ENCODE measurements at regions not wholly inside any gene's neighbourhood (a gene's known extent, or its start where the extent isn't known, plus 50 kb on each side); places are given as distances from the start of the nearest gene placed in this dataset.

DNA sequence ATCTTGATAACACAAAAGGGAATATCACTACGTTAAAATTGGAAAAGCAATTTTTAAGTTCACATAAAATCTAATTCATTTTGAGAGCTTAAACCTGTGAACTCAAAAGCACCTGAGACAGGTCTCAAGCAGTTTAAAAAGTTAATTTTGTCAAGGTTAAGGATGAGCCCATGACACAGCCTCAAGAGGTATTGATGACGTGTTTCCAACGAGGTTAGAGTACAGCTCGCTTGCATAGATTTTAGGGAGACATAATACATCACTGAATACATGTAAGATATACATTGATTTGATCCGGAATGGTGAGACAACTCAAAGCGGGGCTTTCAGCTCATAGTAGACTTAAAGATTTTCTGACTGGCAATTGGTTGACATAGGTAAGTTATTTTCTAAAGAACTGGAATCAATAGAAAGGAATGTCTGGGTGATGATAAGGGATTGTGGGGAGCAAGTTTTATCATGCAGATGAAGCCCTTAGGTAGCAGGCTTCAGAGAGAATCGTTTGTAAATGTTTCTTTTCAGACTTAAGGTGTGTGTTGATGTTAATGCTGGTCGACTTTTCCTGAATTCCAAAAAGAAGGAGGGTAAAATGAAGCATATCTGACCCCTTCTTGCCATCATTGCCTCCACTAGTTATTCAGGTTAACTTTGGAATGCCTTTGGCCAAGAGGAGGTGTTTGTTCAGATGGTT, 2890.6 kb downstream of the PCDH9 start:
- no peak for DNase-seq (ENCODE audit: low read depth)
- no peak overlapping the region for H3K4me3 ChIP-seq (ENCODE audit: low read length)
- TF ChIP-seq, protein P1, sequence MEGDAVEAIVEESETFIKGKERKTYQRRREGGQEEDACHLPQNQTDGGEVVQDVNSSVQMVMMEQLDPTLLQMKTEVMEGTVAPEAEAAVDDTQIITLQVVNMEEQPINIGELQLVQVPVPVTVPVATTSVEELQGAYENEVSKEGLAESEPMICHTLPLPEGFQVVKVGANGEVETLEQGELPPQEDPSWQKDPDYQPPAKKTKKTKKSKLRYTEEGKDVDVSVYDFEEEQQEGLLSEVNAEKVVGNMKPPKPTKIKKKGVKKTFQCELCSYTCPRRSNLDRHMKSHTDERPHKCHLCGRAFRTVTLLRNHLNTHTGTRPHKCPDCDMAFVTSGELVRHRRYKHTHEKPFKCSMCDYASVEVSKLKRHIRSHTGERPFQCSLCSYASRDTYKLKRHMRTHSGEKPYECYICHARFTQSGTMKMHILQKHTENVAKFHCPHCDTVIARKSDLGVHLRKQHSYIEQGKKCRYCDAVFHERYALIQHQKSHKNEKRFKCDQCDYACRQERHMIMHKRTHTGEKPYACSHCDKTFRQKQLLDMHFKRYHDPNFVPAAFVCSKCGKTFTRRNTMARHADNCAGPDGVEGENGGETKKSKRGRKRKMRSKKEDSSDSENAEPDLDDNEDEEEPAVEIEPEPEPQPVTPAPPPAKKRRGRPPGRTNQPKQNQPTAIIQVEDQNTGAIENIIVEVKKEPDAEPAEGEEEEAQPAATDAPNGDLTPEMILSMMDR (IDR thresholded peaks at IDR 0.05; ENCODE audit: insufficient read depth, low read depth, low read length, missing control alignments), result no peak

DNA sequence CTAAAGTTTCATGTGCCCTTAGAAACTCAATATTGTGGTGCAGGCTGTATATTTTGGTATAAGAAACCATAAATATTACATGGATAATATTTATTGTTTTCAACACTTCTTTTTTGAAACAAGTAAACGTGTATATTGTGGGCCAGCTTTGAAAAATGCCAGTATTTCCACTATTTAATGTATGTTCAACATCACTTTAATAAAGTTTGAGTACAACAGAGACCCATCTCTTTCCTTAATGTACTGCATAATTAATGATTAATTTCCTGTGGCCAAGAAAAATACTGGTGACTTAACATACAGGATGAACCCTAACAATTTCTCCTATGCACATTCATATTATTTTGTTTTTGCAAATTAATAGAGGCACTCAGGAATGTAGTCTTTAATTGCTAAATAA, 2891.5 kb downstream of the PCDH9 start:
- no peak for DNase-seq (ENCODE audit: low read depth)
- no peak overlapping the region for H3K4me3 ChIP-seq (ENCODE audit: low read length)
- TF ChIP-seq, protein P1 (IDR thresholded peaks at IDR 0.05; ENCODE audit: insufficient read depth, low read depth, low read length, missing control alignments), result no peak

DNA sequence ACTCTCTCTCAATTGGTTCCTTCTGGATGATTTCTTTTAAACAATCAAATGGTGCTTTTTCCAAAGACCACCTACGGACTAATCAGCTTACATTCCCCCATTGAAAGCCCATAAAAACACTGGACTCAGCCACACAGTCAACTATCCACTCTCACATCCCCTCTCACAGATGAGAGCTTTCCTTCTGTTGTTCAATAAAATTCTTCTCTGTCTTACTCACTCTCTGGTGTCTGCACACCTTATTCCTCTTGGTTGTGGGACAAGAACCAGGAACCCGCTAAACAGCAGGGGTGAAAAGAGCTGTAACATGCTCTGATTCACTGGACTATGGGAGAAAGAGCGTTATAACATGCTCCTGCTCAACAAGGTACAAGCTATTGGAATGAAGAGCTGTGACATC, 2896.2 kb downstream of the PCDH9 start:
- no peak for DNase-seq (ENCODE audit: low read depth)
- no peak overlapping the region for H3K4me3 ChIP-seq (ENCODE audit: low read length)

DNA sequence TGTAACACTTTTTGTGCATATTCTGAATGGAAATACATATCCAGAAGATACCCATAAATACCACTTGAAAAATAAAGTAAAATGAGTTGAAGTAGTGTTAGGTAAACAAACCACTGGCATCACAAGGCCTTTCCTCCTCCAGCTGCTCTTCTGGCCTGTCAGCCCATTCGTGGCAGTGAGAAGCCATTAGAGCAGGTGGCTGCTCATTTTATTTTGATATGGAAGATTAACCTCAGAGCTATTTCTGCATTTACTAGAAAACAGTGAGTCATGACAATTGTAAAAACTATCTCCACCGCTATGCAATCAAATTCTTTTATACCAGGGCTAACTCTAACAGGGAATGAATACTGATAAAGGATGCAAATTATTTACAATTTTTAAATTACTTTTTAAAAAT, 2898.1 kb downstream of the PCDH9 start:
- H3K4me3 ChIP-seq (ENCODE audit: low read length), result no peak overlapping the region
- DNase-seq (ENCODE audit: low read depth), result no peak
- TF ChIP-seq, protein P1 (IDR thresholded peaks at IDR 0.05; ENCODE audit: insufficient read depth, low read depth, low read length, missing control alignments), result no peak

More for the DNA sequence above, 2896.2 kb downstream of the PCDH9 start:
- TF ChIP-seq, protein P1 (IDR thresholded peaks at IDR 0.05; ENCODE audit: insufficient read depth, low read depth, low read length, missing control alignments), result no peak

DNA sequence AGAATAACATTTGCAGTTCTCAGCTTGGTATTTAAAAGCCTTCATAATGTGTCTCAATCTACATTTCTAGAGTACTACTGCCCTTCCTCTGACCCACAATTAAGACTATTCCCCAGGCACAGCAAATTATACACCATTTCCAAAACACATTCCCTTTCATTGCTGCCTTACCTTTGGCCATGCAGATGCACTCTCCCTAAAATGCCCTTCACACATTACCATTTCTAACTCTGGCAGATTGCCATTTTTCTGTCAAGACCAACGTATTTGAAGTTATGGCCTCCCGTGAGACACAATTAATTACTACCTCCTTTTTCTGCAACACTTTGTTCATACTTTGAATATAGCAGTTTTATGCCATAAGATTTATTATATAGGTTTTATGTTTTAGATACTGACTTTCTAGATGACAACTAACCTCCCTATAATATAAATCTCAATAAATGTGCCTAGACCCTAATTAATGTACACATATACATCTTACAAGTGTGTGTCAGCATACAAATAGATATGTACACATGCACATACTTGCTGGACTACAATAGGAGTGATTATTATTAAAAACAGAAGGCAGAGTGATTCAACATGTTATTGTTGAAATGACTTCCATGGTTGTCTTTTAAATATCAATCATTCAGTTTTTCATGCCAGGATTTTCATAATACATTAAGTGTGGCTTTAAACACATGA, 2902.5 kb downstream of the PCDH9 start:
- no peak overlapping the region for H3K4me3 ChIP-seq (ENCODE audit: low read length)
- no peak for DNase-seq (ENCODE audit: low read depth)
- TF ChIP-seq, protein P1 (IDR thresholded peaks at IDR 0.05; ENCODE audit: insufficient read depth, low read depth, low read length, missing control alignments), result no peak

DNA sequence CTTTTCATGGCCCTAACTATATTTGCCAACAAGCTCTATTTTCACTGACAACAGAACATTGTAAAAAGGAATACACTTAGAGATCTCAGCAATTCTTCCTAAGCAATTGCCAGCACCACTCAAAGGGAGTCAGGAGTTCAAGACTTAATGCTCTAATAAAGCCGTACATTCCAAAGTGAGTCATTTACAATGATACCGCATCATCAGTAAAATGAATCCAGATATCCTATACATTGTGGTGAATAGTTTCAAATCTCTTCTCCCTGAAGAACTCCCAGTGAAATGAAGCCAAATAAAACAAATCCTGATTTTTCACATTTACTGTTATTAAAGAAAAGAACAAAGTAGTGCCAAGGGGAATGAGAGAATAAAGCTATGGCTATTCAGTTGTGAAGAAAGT, 2898.7 kb upstream of the PCDH20 start:
- peak; percentile 2 for DNase-seq (ENCODE audit: low read depth)
- H3K4me3 ChIP-seq (ENCODE audit: low read length), result no peak overlapping the region
- TF ChIP-seq, protein P1 (IDR thresholded peaks at IDR 0.05; ENCODE audit: insufficient read depth, low read depth, low read length, missing control alignments), result no peak

Measured in epithelial cell of esophagus (primary cell).